AG04449 (cell line): ENCODE measurements at regions not wholly inside any gene's neighbourhood (a gene's known extent, or its start where the extent isn't known, plus 50 kb on each side); places are given as distances from the start of the nearest gene placed in this dataset.

Experiments used
- CTCF ChIA-PET: fragments of 350-600 bp; formaldehyde crosslinking; extraction: SDS; loops from one replicate; lab custom pipeline; 2021; ENCODE audit warnings: antibody characterized with exemption; lab: Yijun Ruan, JAX
- POLR2A ChIA-PET: fragments of 400-600, 350-600 bp; formaldehyde crosslinking; extraction: SDS; loops from one replicate; lab custom pipeline; 2020; ENCODE audit warnings: antibody characterized with exemption, inconsistent platforms; lab: Yijun Ruan, JAX
- DNase-seq: peaks from one replicate; pipeline ENCODE4 v3.0.0-alpha.2; 2010; ENCODE audit warnings: low read depth, low spot score
- H3K4me3 ChIP-seq: 2 replicates; pipeline ENCODE4 v1.5.1; 2011; ENCODE audit warnings: low read depth, mild to moderate bottlenecking, control low read depth, low read length
- CTCF ChIP-seq: IDR thresholded peaks from one replicate; pipeline ENCODE4 v1.5.1; 2011; ENCODE audit warnings: mild to moderate bottlenecking, moderate library complexity, low read length, control low read depth, inconsistent platforms; ENCODE audit not compliant: insufficient read depth; ENCODE audit errors: missing control alignments

- TF ChIP-seq CTCF: no peak
- ChIA-PET CTCF (no interaction called here), POLR2A (no interaction called here)
- no peak for DNase-seq
- no peak overlapping the region for H3K4me3 ChIP-seq
These were observed 562.1 kb upstream of the ATXN8OS start for GRCh38 chr13:69545551-69545950.

GRCh38 chr13:69524459-69525150 is 583.0 kb upstream of the ATXN8OS start:
- no peak for DNase-seq

GRCh38 chr13:69496981-69497380 is 610.6 kb upstream of the ATXN8OS start:
- ChIA-PET CTCF (no interaction called here), POLR2A (no interaction called here)
- H3K4me3 ChIP-seq: no peak overlapping the region
- no peak for DNase-seq
- TF ChIP-seq CTCF: no peak

More at GRCh38 chr13:69524459-69525150, 583.0 kb upstream of the ATXN8OS start:
- no peak overlapping the region for H3K4me3 ChIP-seq
- no peak for TF ChIP-seq CTCF
- POLR2A ChIA-PET: no interaction called here
- CTCF ChIA-PET: no interaction called here

GRCh38 chr13:69495096-69495495 is 612.5 kb upstream of the ATXN8OS start:
- no peak overlapping the region for H3K4me3 ChIP-seq
- no peak for DNase-seq
- CTCF ChIA-PET: no interaction called here
- POLR2A ChIA-PET: no interaction called here
- no peak for TF ChIP-seq CTCF

- no peak for TF ChIP-seq CTCF
- no peak overlapping the region for H3K4me3 ChIP-seq
- no peak for DNase-seq
- ChIA-PET CTCF (no interaction called here), POLR2A (no interaction called here)
These were observed 620.0 kb upstream of the ATXN8OS start for GRCh38 chr13:69487576-69487975.

- TF ChIP-seq CTCF: no peak
- CTCF ChIA-PET: no interaction called here
These were observed 621.5 kb upstream of the ATXN8OS start for GRCh38 chr13:69485991-69486592.

More at GRCh38 chr13:69485991-69486592, 621.5 kb upstream of the ATXN8OS start:
- POLR2A ChIA-PET: no interaction called here
- H3K4me3 ChIP-seq: no peak overlapping the region
- no peak for DNase-seq
